ENCODE measurements at regions not wholly inside any gene's neighbourhood (a gene's known extent, or its start where the extent isn't known, plus 50 kb on each side); places are given as distances from the start of the nearest gene placed in this dataset.
A peak's percentile ranks its signal among the peaks of the same experiment; 100 is the strongest.
"Not testable (repeated sequence)": the region's sequence is repeated elsewhere in the genome, so short reads cannot be mapped to it uniquely, and the experiment has no call there.

GRCh38 chr17:20771104-20771503 lies 191.6 kb downstream of the CDRT15L2 start:
- no peak for DNase-seq

GRCh38 chr17:20774472-20775135 lies 195.1 kb downstream of the CDRT15L2 start:
- DNase-seq: peak; percentile 42

- no peak for DNase-seq
Measured at GRCh38 chr17:20775331-20775730, 195.8 kb downstream of the CDRT15L2 start.

GRCh38 chr17:20779521-20779920 lies 200.0 kb downstream of the CDRT15L2 start:
- DNase-seq: no peak

- no peak for DNase-seq
Measured at GRCh38 chr17:20781260-20781659, 201.7 kb downstream of the CDRT15L2 start.

- DNase-seq: not testable (repeated sequence)
Measured at GRCh38 chr17:20781869-20782268, 202.3 kb downstream of the CDRT15L2 start.

- DNase-seq: no peak
Measured at GRCh38 chr17:20783091-20783490, 203.6 kb downstream of the CDRT15L2 start.

- DNase-seq: no peak
Measured at GRCh38 chr17:20784100-20784665, 204.7 kb downstream of the CDRT15L2 start.

- no peak for DNase-seq
Measured at GRCh38 chr17:20787281-20787680, 207.8 kb downstream of the CDRT15L2 start.

GRCh38 chr17:20791626-20792025 lies 212.1 kb downstream of the CDRT15L2 start:
- no peak for DNase-seq

GRCh38 chr17:20794532-20794931 lies 215.0 kb downstream of the CDRT15L2 start:
- DNase-seq: not testable (repeated sequence)

- DNase-seq: no peak
Measured at GRCh38 chr17:20797292-20797691, 217.8 kb downstream of the CDRT15L2 start.

- no peak for DNase-seq
Measured at GRCh38 chr17:20800146-20800545, 220.6 kb downstream of the CDRT15L2 start.

GRCh38 chr17:20805751-20806150 lies 226.2 kb downstream of the CDRT15L2 start:
- no peak for DNase-seq

GRCh38 chr17:20807566-20807965 lies 228.0 kb downstream of the CDRT15L2 start:
- not testable (repeated sequence) for DNase-seq

- DNase-seq: not testable (repeated sequence)
Measured at GRCh38 chr17:20815410-20815809, 227.4 kb downstream of the USP22 start.

- no peak for DNase-seq
Measured at GRCh38 chr17:20823905-20824304, 218.9 kb downstream of the USP22 start.

GRCh38 chr17:20825539-20825938 lies 217.3 kb downstream of the USP22 start:
- no peak for DNase-seq

GRCh38 chr17:20840453-20840852 lies 202.4 kb downstream of the USP22 start:
- DNase-seq: not testable (repeated sequence)

GRCh38 chr17:20840987-20841865 lies 201.6 kb downstream of the USP22 start:
- DNase-seq: not testable (repeated sequence)

GRCh38 chr17:20842012-20842411 lies 200.8 kb downstream of the USP22 start:
- DNase-seq: not testable (repeated sequence)

- not testable (repeated sequence) for DNase-seq
Measured at GRCh38 chr17:20843261-20843660, 199.6 kb downstream of the USP22 start.
